ENCODE measurements at regions not wholly inside any gene's neighbourhood (a gene's known extent, or its start where the extent isn't known, plus 50 kb on each side); places are given as distances from the start of the nearest gene placed in this dataset.

DNA sequence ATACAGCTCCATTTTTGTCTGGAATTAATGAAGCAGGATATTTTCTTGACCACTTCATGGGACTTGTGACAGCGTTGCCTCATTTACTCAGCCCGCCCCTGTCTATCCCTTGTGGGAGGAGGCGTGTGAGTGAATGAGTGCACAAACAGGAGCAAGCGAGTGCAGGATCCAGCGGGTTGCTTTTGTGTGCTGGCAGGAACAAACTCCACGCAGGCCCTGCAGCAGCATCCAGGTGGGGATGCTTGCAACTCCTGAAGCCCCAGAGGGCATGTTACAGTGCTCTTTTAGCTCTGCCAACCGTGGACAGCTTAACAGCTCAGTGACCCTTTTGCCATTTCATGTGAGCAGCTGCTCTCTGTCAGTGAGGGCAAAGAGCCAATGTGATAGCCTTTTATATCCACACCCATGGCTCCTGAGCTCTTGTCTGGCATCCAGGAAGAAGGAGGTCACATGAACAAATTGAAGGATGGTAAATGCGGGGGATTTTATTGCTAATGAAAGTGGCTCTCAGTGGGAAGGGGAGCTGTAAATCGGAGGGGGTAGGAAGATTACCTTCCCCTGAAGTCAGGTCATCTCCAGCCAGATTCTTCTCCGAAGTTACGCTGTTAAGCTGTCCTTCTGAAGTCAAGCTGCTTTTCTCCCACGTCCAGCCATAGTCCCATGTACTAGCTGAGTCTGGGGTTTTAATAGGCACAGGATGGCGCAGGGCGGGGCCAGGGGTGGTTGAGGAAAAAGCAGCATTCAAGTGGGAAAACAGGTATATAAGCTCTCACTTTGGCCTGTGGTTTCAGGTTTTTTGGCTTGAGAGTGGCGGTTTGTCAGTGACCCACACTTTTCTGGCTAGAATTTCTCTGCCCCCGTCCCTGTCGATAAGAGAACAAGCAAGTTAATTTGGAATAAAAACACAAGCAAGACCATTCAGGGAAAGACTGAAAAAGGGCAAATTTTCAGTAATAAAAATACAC is 714.7 kb upstream of the MBL2 start:
- no peak for TF ChIP-seq POLR2A (IDR thresholded peaks at IDR 0.05)
- TF ChIP-seq, protein P1, sequence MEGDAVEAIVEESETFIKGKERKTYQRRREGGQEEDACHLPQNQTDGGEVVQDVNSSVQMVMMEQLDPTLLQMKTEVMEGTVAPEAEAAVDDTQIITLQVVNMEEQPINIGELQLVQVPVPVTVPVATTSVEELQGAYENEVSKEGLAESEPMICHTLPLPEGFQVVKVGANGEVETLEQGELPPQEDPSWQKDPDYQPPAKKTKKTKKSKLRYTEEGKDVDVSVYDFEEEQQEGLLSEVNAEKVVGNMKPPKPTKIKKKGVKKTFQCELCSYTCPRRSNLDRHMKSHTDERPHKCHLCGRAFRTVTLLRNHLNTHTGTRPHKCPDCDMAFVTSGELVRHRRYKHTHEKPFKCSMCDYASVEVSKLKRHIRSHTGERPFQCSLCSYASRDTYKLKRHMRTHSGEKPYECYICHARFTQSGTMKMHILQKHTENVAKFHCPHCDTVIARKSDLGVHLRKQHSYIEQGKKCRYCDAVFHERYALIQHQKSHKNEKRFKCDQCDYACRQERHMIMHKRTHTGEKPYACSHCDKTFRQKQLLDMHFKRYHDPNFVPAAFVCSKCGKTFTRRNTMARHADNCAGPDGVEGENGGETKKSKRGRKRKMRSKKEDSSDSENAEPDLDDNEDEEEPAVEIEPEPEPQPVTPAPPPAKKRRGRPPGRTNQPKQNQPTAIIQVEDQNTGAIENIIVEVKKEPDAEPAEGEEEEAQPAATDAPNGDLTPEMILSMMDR (IDR thresholded peaks at IDR 0.05): no peak
